ENCODE measurements at regions not wholly inside any gene's neighbourhood (a gene's known extent, or its start where the extent isn't known, plus 50 kb on each side); places are given as distances from the start of the nearest gene placed in this dataset.
"Not testable (repeated sequence)": the region's sequence is repeated elsewhere in the genome, so short reads cannot be mapped to it uniquely, and the experiment has no call there.

DNA sequence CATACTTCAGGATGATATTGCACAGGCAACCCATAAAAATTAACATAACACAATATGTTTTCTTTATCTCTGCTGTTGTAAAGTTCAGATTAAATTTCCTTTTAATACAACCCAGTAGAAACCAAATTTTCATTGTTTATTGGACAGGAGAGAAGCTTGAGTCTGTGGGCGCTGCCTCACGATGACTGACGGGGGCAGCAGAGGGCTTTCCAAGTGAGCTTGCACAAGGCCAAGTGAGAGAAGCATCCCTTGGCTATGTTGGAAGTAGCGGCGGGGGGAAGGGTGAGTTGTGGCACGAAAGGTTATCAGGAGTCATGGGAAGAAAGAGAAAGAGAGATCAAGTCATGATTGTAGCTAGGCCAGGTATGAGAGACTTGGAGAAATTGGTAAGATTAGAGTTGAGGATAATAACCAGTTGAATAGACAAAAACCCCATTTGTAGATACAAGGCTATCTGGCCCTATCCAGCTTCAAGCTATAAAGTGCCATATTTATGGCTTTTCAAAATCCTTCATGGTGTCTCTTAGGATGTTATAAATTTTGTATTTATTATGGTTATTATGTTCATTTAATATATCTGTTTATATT lies 413.7 kb upstream of the FAM98A start:
- DNase-seq, result peak; percentile 26

DNA sequence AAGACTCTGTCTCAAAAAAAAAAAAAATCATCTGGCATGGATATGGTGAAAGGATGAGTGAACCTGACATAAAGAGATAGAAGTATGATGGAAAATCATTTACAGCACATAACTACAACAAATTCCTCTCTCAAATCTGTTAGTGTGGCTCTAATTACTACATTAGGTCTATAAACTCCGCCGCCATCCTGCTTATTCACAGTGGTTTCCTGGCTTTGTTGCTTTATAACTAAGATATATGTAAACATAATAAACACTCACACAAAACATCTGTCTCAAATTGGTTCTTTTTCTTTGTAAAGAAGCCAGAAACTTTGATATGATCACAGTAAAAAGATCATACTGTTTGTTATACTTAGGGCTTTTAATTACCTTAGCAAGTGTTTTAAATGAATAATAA lies 412.6 kb upstream of the FAM98A start:
- DNase-seq, result no peak

DNA sequence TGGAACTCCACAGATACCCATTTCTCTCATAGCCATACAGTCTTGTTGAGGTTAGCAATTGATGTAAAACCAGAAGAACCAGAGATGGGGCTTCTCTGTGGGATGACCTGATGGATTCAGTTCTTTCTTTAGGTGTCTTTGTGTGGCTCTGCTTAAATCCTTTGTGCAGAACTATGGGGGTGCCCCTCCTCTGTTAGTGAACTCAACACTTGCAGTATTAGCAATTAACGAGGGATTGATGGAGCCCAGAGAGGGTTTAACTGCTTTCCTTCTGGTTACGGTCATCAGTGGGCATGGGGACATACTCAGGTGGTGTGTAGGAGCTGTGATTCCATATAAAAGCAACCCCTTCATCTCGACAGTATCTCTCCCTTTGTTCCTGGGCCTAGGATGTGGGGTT lies 406.8 kb upstream of the FAM98A start:
- DNase-seq, result no peak

DNA sequence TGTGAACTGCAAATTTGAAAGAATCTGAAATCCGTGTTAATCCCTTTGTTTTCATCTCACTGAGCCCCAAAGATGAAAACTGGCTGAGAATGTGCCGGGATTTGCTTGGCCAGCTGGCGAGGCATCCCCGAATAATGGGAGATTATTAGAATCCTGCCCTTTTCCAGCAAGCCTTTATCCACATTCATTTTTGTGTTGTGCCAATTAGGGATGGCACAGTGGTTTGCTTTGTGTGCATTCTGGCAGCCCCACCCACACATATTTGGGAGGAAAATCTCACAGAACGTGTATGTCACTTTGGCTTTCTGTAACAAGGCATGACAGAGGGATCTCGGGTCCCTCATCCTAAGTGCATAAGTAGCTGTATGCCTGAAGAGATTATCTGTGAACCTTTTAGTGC lies 405.8 kb upstream of the FAM98A start:
- no peak for DNase-seq

DNA sequence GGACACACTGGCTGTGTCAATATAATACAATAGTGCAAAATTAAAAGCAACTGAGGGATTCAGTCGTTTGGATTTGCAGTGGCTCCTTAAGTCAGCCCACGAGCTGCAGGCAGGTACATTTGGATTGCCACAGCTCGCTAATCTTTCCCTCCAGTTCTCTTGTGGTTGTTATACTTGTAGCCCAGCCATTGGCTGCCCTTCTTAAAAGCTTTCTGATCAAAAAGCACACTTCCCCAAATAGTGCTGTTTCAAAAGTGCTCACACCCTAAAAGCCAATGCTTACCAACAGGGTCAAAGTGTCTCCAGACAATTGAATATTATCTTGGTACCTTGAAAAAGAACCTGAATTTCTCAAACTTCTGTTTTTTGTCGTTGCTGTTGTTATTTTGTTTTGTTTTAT lies 404.7 kb upstream of the FAM98A start:
- no peak for DNase-seq

DNA sequence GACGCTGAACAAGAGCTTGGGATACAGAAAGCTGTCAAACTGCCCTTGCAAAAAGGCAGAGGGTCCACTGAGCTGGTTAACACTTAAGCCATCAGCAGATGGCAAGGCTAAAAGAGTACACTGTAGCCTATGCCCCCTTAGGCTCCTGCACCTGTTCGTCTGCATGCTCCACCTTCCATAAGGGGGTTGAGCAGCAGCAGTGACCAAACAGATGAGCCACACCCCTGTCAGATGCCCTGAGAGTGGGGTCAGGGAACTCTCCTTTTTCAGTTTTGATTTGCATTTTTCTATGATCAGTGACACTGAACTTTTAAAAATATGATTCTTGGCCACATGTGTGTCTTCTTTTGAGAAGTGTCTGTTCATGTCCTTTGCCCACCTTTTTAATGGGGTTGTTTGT lies 402.5 kb upstream of the FAM98A start:
- no peak for DNase-seq

DNA sequence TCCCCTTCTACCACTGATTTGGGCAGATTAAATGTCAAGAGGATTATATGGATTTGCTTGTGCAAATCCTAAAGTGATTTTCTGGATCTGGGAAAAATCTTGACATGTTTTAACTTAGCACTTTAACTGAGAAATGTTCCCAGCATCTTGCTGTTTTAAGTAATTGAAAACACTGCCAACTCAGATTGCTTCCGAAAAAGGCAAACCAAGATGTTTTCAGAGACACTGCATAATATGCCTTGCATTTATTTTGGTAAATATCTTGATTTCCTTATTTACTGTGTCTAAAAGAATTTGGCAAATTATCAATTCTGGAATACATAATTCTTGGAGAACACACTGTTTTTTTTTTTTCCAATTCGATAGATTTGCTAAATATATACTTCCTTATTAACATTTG lies 385.0 kb upstream of the FAM98A start:
- no peak for DNase-seq

DNA sequence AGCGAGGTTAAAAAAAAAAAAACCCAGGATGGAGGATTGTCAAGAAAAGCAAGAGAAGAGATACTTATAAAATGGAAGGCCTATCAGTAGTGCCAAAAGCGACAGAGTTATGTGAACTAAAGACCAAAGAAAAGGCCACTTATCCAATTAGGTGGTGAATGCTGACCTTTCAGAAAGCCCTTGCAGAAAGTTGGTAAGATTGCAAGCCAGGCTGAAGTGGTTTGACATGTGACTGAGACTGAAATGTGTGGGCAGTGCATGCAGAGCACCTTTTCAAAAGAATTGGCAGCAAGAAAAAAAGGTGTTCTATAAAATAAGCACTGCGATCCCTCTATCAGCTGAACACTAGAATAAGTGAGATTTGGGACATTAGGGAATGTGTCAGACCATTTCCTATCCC lies 379.4 kb upstream of the FAM98A start:
- no peak for DNase-seq

DNA sequence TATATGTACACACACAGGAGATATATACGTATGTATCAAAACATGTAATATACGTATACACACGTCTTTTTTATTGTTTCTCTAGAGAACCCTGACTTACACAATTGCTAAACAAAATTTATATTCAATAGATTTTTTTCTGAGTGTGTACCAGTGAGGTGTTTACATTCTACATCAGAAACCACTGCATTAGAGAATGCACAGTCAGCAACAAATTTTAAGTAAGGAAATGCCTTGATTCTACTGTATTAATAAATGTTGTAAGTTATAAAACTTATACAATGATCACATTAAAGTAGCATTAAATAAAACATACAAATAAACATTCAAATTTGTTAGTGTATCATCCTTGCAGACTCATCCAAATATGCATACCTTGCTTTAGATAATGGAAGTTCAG lies 376.4 kb upstream of the FAM98A start:
- DNase-seq, result no peak

DNA sequence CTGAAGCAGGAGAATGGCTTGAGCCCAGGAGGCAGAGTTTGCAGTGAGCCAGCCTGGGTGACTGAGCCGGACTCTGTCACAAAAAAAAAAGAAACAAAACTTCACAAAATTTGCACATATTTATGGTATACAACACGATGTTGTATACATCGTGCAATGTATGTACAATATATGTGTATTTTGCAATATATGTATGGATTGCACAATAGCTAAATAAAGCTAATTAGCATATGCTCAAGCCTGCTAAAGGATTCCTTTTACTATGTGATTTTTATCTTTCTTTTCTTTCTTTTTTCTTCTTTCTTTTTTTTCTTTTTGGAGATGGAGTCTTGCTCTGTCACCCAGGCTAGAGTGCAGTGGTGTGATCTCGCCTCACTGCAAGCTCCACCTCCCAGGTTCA lies 368.0 kb upstream of the FAM98A start:
- no peak for DNase-seq

DNA sequence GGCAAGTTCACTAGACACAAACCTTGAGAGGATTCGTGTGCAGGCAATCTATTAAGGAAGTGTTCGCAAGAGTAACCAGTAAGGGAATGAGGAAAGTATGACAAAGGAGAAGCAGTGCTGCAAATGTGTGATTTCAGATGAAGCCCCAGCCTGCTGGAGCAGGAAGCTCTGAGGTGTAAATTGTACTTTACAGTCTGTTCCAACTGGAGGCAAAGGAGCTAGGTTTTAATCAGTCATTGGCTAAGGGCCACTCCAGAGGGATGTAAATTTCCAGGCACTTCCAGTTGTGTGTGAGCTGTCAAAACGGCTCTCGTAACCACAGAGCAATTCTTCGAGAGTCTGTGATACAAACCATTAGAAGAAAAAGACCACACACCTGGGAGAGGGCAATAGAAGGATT lies 359.5 kb upstream of the FAM98A start:
- DNase-seq, result no peak

DNA sequence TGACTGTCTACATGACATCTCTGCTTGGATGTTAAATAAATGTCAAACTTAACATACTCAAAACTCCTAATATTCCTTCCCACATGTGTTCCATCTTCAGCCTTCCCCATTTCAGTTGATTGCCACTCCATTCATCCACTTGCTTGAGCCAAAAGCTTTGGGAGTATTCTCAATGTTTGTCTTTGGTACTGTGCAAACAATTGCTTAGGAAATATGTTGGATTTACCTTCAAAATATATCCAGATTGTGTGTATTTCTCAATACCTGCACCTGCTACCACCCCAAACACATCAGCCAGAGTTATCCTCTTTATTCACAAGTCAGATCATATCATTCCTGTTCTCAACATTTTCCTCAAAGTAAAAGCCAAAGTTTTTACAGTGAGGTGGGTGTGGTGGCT lies 350.3 kb upstream of the FAM98A start:
- no peak for DNase-seq

DNA sequence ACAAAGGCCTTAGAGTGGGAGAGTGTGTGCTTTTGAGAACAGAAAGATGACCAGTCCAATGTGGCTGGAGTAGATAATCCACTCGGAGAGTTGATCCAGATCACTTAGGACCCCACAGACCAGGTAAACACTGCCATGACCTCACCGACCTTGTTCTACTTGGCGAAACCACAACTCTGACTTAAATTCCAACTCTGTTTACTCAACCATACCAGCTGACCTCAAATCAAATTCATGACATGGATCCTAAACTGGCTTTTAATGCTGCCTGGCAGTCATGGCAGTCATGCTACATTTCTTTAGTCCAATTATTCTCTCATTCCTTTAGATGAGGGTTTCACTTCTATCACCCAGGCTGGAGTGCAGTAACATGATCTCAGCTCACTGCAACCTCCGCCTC lies 347.1 kb upstream of the FAM98A start:
- DNase-seq, result no peak

DNA sequence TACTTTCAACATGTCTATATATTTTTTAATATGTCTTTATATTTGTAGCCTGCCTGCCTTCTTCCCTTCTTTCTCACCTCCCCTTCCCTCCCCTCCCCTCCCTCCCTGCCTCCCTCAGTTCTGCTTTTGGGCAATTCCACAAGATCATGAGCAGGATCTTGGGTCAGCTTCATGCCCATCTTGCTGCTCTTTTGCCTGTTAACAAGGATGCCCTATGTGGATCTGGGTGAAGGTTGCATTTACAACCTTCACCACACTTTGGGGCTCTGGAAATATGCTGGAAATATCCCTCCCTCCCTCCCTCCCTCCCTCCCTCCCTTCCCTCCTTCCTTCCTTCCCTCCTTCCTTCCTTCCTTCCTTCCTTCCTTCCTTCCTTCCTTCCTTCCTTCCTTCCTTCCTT lies 334.1 kb upstream of the FAM98A start:
- no peak for DNase-seq

DNA sequence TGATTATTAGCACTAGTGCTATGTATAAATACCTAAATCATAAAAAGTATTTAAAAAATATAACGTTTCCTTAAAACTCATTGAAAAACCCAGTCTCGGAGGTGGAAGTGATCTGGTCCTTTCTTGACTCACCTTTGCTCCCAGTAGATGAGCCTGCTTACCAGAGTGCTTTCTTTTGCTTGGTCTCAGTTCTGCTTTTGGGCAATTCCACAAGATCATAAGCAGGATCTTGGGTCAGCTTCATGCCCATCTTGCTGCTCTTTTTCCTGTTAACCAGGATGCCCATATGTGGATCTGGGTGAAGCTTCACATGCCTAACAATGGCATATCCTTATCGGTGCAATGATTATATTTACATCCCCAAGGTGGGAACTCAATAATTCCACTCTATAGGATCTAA lies 332.1 kb upstream of the FAM98A start:
- no peak for DNase-seq

DNA sequence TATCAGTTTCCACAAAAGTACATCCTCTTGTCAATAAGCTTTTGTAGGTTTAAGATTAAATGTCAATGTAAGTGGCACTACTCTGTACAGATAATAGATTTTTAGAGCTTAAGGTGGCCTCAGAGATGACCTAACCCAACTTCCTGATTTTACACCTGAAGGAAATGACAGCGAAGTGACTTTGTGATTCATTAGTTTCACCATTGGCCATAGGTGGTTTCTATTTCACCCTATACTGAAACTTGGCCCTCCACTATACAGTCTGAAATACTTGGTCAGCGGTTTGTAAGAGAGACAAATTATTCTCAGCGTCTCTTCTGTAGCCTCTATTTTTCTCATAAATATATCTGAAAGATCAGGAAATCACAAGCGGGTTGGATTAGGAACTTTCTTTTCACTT lies 330.4 kb upstream of the FAM98A start:
- DNase-seq, result no peak

DNA sequence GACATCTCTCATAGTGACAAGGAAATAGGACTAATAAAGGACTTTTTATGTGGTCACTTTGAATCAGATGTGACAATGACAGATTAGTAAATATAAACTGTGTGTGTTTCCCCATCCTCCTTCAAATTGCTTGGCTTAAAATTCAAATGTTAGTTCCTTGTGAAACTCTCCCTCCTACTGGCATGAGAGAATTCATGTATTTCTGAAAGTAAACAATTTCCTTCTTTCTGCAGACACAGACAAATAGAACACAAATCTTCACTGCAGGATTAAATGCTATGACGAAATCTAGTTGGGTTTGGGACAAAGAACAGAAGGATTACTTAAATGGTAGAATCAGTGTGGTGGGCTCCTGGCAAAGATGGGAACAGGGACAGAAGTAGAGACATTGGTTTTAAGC lies 328.7 kb upstream of the FAM98A start:
- DNase-seq, result no peak

DNA sequence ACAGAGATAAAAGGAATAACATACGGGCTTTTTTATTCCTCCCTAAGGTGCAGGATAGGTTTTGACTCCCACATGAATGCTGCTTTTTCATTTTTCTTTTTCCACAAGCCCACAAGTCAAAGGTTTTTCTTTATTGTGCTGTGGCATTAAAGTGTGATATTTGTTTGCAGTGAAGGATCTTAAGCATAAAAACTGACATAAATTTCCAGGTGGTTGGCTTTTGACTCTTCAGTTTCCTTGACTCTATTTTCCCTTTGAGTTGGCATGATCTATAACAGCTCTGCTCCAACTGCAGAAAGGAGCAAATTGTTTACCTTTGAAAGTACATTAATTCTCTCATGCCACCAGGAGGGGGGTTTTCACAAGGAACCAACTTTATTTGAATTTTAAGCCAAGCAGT lies 326.2 kb upstream of the FAM98A start:
- DNase-seq, result no peak

DNA sequence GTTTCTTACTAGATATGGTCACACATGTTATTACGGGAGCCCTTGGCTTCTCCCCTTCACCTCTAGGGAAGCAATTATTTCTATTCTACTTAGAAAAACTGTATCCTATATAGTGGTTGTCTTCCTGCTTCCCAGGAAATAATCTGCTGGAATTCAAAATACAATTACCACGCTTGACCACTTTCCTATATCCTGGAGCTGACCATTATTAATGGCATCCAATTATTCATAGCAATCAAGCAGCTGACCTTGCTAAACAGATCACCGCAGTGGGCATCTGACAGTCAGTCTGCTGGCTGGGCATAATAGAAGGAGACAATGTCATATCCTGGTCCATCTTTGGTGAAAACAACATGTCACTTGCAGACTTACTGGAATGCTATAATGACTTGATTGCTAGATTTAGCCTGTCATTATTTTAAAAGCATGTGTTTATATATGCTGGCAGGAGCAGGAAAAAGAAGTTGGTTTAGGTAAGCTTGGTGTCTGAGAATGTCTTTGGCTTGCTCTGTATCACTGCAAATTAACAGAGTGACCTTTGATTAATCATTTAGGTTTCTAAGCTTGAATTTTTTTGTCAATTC lies 325.6 kb upstream of the FAM98A start:
- no peak for DNase-seq

DNA sequence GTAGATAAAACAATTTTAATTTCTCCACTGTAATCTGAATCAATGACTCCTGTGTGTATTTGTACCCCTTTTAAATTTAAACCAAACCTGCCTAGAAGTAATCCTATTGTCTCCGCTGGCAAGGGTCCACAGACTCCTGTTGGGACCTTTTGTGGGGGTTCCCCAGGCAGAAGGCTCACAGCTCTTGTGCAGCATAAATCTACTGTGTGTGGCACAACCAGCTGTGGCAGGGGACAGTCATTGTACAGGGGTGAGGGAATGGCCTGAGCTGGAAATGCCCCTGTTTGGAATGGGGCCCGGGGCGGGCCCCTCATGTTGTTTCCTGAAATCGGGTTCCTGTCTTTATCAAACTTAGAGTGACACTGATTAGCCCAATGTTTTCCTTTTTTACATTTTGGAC lies 318.2 kb upstream of the FAM98A start:
- DNase-seq, result no peak

DNA sequence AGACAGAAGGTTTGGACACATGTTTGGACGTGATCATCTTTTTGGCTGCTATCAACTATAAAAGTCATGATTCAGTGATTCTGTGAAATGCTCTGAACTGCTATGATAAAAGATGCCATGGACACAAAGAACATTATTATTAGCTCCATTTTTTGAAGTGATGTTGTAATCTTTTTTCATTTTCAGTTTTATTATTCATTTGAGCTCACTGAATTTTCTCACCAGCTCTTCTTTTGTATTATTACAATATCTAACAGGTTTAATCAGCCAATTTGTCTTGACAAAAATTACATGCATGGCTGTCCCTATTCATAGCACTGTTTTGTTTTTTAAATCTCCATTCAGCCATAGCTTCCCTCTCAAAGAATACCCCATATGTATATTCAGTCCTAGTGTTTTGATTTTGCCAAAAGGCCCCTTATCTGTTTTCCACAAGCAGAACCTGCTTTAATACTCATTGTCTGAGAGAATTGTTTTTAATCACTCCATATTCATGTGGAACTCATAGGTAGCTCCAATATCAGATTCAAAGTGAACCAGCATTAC lies 314.0 kb upstream of the FAM98A start:
- DNase-seq, result no peak

DNA sequence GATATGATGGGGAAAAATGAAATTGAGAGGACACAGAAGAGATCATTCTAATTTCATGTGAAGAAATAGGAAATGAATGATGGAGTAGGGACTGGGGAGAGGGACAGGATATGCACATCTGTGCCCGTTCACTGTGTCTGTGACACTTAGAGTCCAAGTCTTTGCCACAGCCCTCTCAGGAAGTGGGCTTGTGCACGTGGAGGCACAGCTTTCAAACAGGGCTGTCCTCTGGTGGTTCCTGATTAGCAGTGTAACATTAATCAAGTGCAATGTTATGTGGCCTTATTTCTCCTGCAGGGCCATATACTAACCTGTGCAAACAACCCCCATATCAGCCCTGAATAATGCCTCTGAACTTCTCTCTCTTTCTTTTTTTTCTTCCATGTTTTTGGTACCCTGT lies 312.2 kb upstream of the FAM98A start:
- no peak for DNase-seq

DNA sequence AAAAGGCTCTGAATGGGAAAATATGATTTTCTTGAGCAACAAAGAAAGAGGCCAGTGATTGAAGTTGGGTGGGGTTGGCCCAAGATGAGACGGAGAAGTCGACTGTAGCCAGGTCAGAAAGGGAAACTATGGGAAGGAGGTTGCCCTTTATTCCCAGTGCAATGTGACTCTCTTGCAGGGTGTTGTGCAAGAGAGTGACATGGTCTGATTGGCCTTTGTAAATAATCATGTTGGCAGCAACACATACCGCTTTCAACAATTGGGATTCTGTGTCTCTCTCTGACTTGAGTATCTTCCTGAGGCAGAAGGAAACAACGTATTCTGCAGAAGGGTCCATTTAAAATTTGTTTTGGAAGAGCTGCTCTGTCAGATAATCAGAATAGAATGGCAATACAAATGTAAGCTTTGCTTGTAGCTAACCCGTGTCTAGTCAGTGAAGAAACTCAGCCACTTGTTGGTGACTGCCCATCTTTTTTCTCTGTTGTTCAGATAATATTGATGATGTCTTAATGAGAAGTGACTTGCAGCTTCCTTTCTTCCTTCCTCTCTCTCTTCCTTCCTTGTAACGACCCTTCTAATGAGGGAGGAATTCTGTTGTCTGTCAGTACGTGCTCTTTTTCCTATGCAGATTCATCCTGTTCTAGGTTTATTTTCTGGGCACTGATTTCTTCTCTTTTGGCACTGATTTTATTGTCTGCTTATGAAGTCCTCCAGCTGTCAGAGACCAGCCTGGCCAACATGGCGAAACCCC lies 311.0 kb upstream of the FAM98A start:
- DNase-seq, result no peak

DNA sequence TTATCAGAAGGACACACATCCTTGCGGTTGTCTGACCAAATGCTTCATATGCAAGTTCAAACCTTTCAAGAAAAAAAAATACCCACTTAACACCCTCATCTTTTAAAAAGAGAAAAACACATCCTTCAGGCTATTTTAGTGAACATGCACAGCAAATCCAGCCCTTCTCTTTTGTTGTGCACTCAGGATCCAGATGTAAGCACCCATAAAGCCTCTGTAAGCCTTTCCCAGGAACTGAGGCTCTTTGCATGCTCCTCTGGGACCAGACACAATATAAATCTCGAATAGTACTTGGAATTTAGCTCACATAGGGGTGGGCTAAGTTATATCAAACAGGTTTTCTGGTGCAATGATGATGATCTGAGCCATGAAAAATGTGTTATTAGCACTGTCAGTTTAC lies 308.8 kb upstream of the FAM98A start:
- no peak for DNase-seq

DNA sequence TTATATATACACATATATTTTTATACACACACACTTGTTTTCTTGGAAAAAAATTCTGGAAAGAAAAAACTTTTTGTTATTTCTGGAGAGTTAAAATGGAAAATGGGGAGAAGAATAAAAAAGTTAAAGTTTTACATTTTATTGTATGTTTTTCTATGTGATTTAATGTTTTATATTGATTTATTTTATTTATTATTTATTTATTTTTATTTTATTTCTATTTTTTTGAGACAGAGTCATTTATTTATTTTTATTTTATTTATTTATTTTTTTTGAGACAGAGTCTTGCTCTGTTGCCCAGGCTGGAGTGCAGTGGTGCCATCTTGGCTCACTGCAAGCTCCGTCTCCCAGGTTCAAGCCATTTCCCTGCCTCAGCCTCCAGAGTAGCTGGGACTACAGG lies 307.0 kb upstream of the FAM98A start:
- not testable (repeated sequence) for DNase-seq
